DND-41 (cell line): ENCODE measurements at regions not wholly inside any gene's neighbourhood (a gene's known extent, or its start where the extent isn't known, plus 50 kb on each side); places are given as distances from the start of the nearest gene placed in this dataset.

Experiments used
- EZH2 ChIP-seq: IDR thresholded peaks from 3 replicates; pipeline ENCODE4 v1.6.1; 2012; ENCODE audit warnings: borderline replicate concordance, low read depth, mild to moderate bottlenecking, moderate library complexity, low read length, inconsistent platforms; ENCODE audit not compliant: severe bottlenecking
- TF ChIP-seq, protein P1 (sequence below): IDR thresholded peaks from 2 replicates; pipeline ENCODE4 v1.5.1; 2012; ENCODE audit warnings: borderline replicate concordance, low read length, moderate library complexity, mild to moderate bottlenecking; ENCODE audit not compliant: poor library complexity, severe bottlenecking; ENCODE audit errors: extremely low read depth

DNA sequence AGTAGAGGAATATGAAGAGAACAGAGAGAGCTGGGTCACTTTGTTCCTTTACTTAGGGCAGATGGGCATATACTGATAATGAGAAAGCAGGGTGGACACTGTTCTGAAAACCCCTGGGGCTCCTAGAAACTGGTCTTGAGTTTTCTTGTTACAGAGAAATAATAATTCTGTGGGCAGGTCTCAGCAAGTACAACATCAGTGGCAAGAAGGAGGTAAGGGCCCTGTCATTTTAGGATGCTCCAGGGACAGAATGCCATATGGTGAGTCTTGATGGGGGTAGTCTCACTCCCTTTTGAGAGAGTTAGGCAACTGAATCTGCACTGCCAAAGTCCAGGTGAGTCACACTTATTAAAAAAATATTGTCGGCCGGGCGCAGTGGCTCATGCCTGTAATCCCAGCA, 102.3 kb downstream of the KCNJ2 start:
- TF ChIP-seq, protein P1, sequence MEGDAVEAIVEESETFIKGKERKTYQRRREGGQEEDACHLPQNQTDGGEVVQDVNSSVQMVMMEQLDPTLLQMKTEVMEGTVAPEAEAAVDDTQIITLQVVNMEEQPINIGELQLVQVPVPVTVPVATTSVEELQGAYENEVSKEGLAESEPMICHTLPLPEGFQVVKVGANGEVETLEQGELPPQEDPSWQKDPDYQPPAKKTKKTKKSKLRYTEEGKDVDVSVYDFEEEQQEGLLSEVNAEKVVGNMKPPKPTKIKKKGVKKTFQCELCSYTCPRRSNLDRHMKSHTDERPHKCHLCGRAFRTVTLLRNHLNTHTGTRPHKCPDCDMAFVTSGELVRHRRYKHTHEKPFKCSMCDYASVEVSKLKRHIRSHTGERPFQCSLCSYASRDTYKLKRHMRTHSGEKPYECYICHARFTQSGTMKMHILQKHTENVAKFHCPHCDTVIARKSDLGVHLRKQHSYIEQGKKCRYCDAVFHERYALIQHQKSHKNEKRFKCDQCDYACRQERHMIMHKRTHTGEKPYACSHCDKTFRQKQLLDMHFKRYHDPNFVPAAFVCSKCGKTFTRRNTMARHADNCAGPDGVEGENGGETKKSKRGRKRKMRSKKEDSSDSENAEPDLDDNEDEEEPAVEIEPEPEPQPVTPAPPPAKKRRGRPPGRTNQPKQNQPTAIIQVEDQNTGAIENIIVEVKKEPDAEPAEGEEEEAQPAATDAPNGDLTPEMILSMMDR, result no peak
- TF ChIP-seq EZH2, result no peak
